Liver (tissue), 3 donors: ENCODE measurements at regions not wholly inside any gene's neighbourhood (a gene's known extent, or its start where the extent isn't known, plus 50 kb on each side); places are given as distances from the start of the nearest gene placed in this dataset.

Source experiments
- CTCF ChIP-seq: fragments of 150-350 bp; IDR thresholded peaks from 2 replicates; pipeline ENCODE4 v1.5.1; 2017; ENCODE audit warnings: improper control_type of control experiment, low read depth, low read length; ENCODE audit not compliant: missing input control
- JUND ChIP-seq, 2 donors: IDR thresholded peaks; 2 replicates each; pipeline ENCODE4 v1.6.1; 2016; ENCODE audit warnings: antibody characterized with exemption in 2 of 2
- donor health status: healthy.
- donor health status: healthy.

- TF ChIP-seq CTCF (no peak), JUND (IDR thresholded peaks at IDR 0.05) (no peak)
Measured at GRCh38 chr4:4779486-4779885, 80.0 kb upstream of the MSX1 start.
